GM12878 (cell line): ENCODE measurements at regions not wholly inside any gene's neighbourhood (a gene's known extent, or its start where the extent isn't known, plus 50 kb on each side); places are given as distances from the start of the nearest gene placed in this dataset.

ENCODE experiments used
- ATAC-seq: fragments of 200-7000 bp; cut with Tn5 transposase; 3 replicates; pipeline ENCODE4 v1.9.1; 2020; ENCODE audit warnings: mild to moderate bottlenecking, moderate library complexity
- BruUV-seq: library from RNA; stranded (reverse); fragments of 400-500 nt; replicated peaks from 2 replicates; lab custom pipeline; 2021; lab: Mats Ljungman, UMichigan
- CTCF ChIA-PET: fragments of 300-600 bp; sonication (Branson Sonifier 250); formaldehyde crosslinking; extraction: SDS; loops from one replicate; lab custom pipeline; 2021; ENCODE audit warnings: inconsistent platforms; lab: Yijun Ruan, JAX
- POLR2A ChIA-PET: fragments of 350-600 bp; formaldehyde crosslinking; extraction: SDS; loops from one replicate; lab custom pipeline; 2021; ENCODE audit warnings: inconsistent platforms; lab: Charles Lee
- RAD21 ChIA-PET: fragments of 300-600 bp; sonication (Branson Sonifier 250); formaldehyde crosslinking; loops from one replicate; lab custom pipeline; 2023; ENCODE audit warnings: antibody characterized with exemption; ENCODE audit not compliant: unreplicated experiment; lab: Charles Lee
- SMC1A ChIA-PET: fragments of 300-600 bp; sonication (Branson Sonifier 250); formaldehyde crosslinking; loops from one replicate; lab custom pipeline; 2023; ENCODE audit not compliant: unreplicated experiment, uncharacterized antibody; lab: Charles Lee
- DNase-seq: peaks from one replicate; pipeline ENCODE4 v3.0.0-alpha.2; 2011; ENCODE audit warnings: low read depth, low spot score
- FAIRE-seq: peaks from 3 replicates; lab custom pipeline; 2011; peaks lifted over from hg19 to GRCh38; lab: Jason Lieb, UNC
- H2AFZ ChIP-seq: 2 replicates; pipeline ENCODE4 v1.6.0; 2011; ENCODE audit warnings: low read depth, low read length, control low read depth; ENCODE audit not compliant: control insufficient read depth
- H3K27ac ChIP-seq: 2 replicates; pipeline ENCODE4 v1.5.1; 2011; ENCODE audit warnings: control low read depth; ENCODE audit not compliant: control insufficient read depth, insufficient read depth
- H3K27me3 ChIP-seq, 2 experiments: replicated peaks in 1 of 2; 2 replicates each; pipeline versions ENCODE4 v1.6.0 to v1.6.1; 2011; ENCODE audit warnings: low read length in 1 of 2; ENCODE audit not compliant: control insufficient read depth in 2 of 2, insufficient read depth in 2 of 2
- H3K36me3 ChIP-seq, 2 experiments: 2 replicates each; pipeline ENCODE4 v1.5.1; 2011; ENCODE audit warnings: low read length in 1 of 2; ENCODE audit not compliant: control insufficient read depth in 2 of 2, insufficient read depth in 2 of 2
- H3K4me1 ChIP-seq: 2 replicates; pipeline ENCODE4 v1.6.1; 2011; ENCODE audit warnings: mild to moderate bottlenecking, low read length, moderate library complexity, mixed read lengths; ENCODE audit not compliant: control insufficient read depth, insufficient read depth
- H3K4me2 ChIP-seq: 2 replicates; pipeline ENCODE4 v1.6.0; 2011; ENCODE audit warnings: control low read depth; ENCODE audit not compliant: control insufficient read depth, insufficient read depth
- H3K4me3 ChIP-seq: fragments of 200-600 bp; sonication (generic); 2 replicates; pipeline ENCODE4 v1.5.1; 2016
- H3K79me2 ChIP-seq: 2 replicates; pipeline ENCODE4 v1.6.0; 2011; ENCODE audit warnings: low read length; ENCODE audit not compliant: control insufficient read depth, insufficient read depth
- H3K9ac ChIP-seq: 2 replicates; pipeline ENCODE4 v1.8.0; 2011; ENCODE audit warnings: low read length, control low read depth, mixed read lengths; ENCODE audit not compliant: control insufficient read depth, insufficient read depth
- H3K9me3 ChIP-seq: replicated peaks from 3 replicates; pipeline ENCODE4 v1.5.1; 2011; ENCODE audit warnings: mild to moderate bottlenecking, low read length; ENCODE audit not compliant: control insufficient read depth, insufficient read depth
- H4K20me1 ChIP-seq: 2 replicates; pipeline ENCODE4 v1.6.0; 2011; ENCODE audit not compliant: control insufficient read depth, insufficient read depth
- ASH2L ChIP-seq: fragments of 300-600, 200-600 bp; sonication (generic); IDR thresholded peaks from 2 replicates; pipeline ENCODE4 v1.6.1; 2017; ENCODE audit warnings: low read depth, mild to moderate bottlenecking, borderline replicate concordance
- ATF2 ChIP-seq: IDR thresholded peaks from 2 replicates; pipeline ENCODE4 v1.6.1; 2012; ENCODE audit warnings: low read length, inconsistent platforms
- ATF3 ChIP-seq: IDR thresholded peaks from 2 replicates; pipeline ENCODE4 v1.6.1; 2011; ENCODE audit warnings: low read depth, mild to moderate bottlenecking, low read length, moderate library complexity, borderline replicate concordance; ENCODE audit errors: extremely low read depth
- CREM ChIP-seq: IDR thresholded peaks from 2 replicates; pipeline ENCODE4 v1.6.1; 2014; ENCODE audit warnings: antibody characterized with exemption, low read depth
- HDGF ChIP-seq: fragments of 450-650 bp; IDR thresholded peaks from 2 replicates; pipeline ENCODE4 v1.6.1; 2016; ENCODE audit warnings: antibody characterized with exemption
- JUNB ChIP-seq: IDR thresholded peaks from 2 replicates; pipeline ENCODE4 v1.6.1; 2016; ENCODE audit warnings: antibody characterized with exemption, mild to moderate bottlenecking
- LARP7 ChIP-seq: fragments of 450-650 bp; IDR thresholded peaks from 2 replicates; pipeline ENCODE4 v1.6.1; 2017; ENCODE audit warnings: mild to moderate bottlenecking
- MYC ChIP-seq: IDR thresholded peaks from 2 replicates; pipeline ENCODE4 v1.6.1; 2011; ENCODE audit warnings: mild to moderate bottlenecking, low read length, moderate library complexity, inconsistent platforms; ENCODE audit not compliant: insufficient read depth, insufficient replicate concordance, insufficient read length, severe bottlenecking
- NFYB ChIP-seq: IDR thresholded peaks from 2 replicates; pipeline ENCODE4 v1.6.1; 2011; ENCODE audit warnings: low read depth, mild to moderate bottlenecking, low read length, improper control_type of control experiment, moderate library complexity; ENCODE audit not compliant: insufficient read depth
- NR2C1 ChIP-seq: fragments of 450-650 bp; IDR thresholded peaks from 2 replicates; pipeline ENCODE4 v1.6.1; 2017; ENCODE audit warnings: antibody characterized with exemption, mild to moderate bottlenecking, moderate library complexity
- SIN3A ChIP-seq: IDR thresholded peaks from 2 replicates; pipeline ENCODE4 v1.6.1; 2012; ENCODE audit warnings: low read depth, low read length, improper control_type of control experiment
- SIX5 ChIP-seq: IDR thresholded peaks from 2 replicates; pipeline ENCODE4 v1.6.1; 2011; ENCODE audit warnings: mild to moderate bottlenecking, low read depth, low read length, moderate library complexity; ENCODE audit not compliant: severe bottlenecking
- TBL1XR1 ChIP-seq: IDR thresholded peaks from 2 replicates; pipeline ENCODE4 v1.6.1; 2012; ENCODE audit warnings: low read depth, low read length, improper control_type of control experiment
- ZBTB11 ChIP-seq: fragments of 450-650 bp; formaldehyde crosslinking; IDR thresholded peaks from 2 replicates; pipeline ENCODE4 v1.5.0; 2022; ENCODE audit warnings: mild to moderate bottlenecking, missing genetic modification characterization
- ZNF217 ChIP-seq: fragments of 450-650 bp; IDR thresholded peaks from 2 replicates; pipeline ENCODE4 v1.6.1; 2017; ENCODE audit warnings: antibody characterized with exemption, mild to moderate bottlenecking
- WGBS: methylation state at CpG from one replicate; pipeline ENCODE4 v1.1.6; 2016; ENCODE audit warnings: low lambda C conversion rate; ENCODE audit not compliant: insufficient replicate concordance, insufficient coverage; ENCODE audit errors: missing lambda C conversion rate; 5-methylcytosine and 5-hydroxymethylcytosine counted together
- in situ Hi-C: fragments of 300-500 bp; cut with MboI; formaldehyde crosslinking; loops from 9 replicates; pipeline ENCODE4 v1.14.3; 2018; ENCODE audit warnings: mixed read lengths
- intact Hi-C: fragments of 100-400 bp; cut with micrococcal nuclease; formaldehyde crosslinking; loops from one replicate; pipeline ENCODE4 v1.14.2; 2022; ENCODE audit not compliant: unreplicated experiment

GRCh38 chr6:55974688-55975087 lies 99.3 kb upstream of the BMP5 start:
- POLR2A ChIA-PET, result no interaction called here
- intact Hi-C loops, result no loop called here
- in situ Hi-C loops, result loop anchor here (25.0 kb wide), 1 partner anchor 613 kb away; no protein-coding TSS in a partner anchor
- no peaks in the 10 kb centered on the region for H4K20me1 ChIP-seq
- no peaks in the 10 kb centered on the region for H3K4me1 ChIP-seq
- whole genome bisulfite sequencing, result 13% methylated on average over 1 of the region's 1 CpG
- DNase-seq, result no peak
- H3K79me2 ChIP-seq, result no peaks in the 10 kb centered on the region
- ATAC-seq, result no peak
- no TSS peak for BruUV-seq
- H3K27ac ChIP-seq, result no peak overlapping the region
- H3K4me3 ChIP-seq, result no peak overlapping the region
- H3K9me3 ChIP-seq, result no peaks in the 10 kb centered on the region
- CTCF ChIA-PET, result no interaction called here
- no peak for TF ChIP-seq ASH2L
- no peak for TF ChIP-seq SIX5
- TF ChIP-seq LARP7, result no peak
- TF ChIP-seq NFYB, result no peak
- no peak for TF ChIP-seq CREM
- no peak for TF ChIP-seq ATF2
- TF ChIP-seq SIN3A, result no peak
- no peak for TF ChIP-seq NR2C1
- no peak for TF ChIP-seq MYC
- TF ChIP-seq ZBTB11, result no peak
- TF ChIP-seq ATF3, result no peak
- no peak for TF ChIP-seq HDGF
- TF ChIP-seq ZNF217, result no peak
- no peak for TF ChIP-seq JUNB
- no peak for TF ChIP-seq TBL1XR1
- H3K27me3 ChIP-seq, result no peaks in the 10 kb centered on the region
- H3K4me2 ChIP-seq, result no peak overlapping the region
- SMC1A ChIA-PET, result no interaction called here
- H2AFZ ChIP-seq, result no peak overlapping the region
- H3K36me3 ChIP-seq, result no peaks in the 10 kb centered on the region
- no peak for FAIRE-seq
- no peak overlapping the region for H3K9ac ChIP-seq
- RAD21 ChIA-PET, result no interaction called here
